ENCODE measurements at regions not wholly inside any gene's neighbourhood (a gene's known extent, or its start where the extent isn't known, plus 50 kb on each side); places are given as distances from the start of the nearest gene placed in this dataset.

DNA sequence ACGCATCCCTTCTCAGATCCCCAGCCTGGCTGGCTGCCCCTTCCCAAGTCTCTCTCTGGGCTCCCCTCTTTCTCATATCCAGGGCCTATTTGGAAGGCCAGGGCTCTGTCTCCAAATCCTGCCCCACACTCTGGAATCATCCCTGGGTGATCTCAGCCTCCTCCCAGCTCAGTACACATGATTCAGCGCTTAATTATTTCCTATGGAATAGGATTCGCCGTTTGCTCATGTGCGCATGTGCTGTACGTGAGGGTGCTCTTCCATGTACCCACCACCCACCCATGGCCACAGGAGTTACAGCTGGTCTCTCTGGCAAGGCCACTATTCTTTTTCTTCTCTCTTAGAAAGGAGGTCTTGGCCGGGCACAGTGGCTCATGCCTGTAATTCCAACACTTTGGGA, 81.7 kb upstream of the FOXP4 start:
- WGBS, 2 donors = 93 to 98% methylated on average over 7 of the region's 7 CpGs
- no peak for DNase-seq (ENCODE audit: low spot score in 2 of 2)
- TF ChIP-seq POLR2A (IDR thresholded peaks at IDR 0.05) (no peak), CTCF (IDR thresholded peaks at IDR 0.05) (no peak)
- no peak overlapping the region for H3K4me3 ChIP-seq (ENCODE audit: low read depth, poor library complexity, severe bottlenecking)
- intact Hi-C loops (cut with DNase I; ENCODE audit: low total_unique reads) = no loop called here

GRCh38 chr6:41466437-41466990, 79.7 kb upstream of the FOXP4 start:
- intact Hi-C loops (cut with DNase I; ENCODE audit: low total_unique reads) = no loop called here
- TF ChIP-seq CTCF (IDR thresholded peaks at IDR 0.05) = no peak
- TF ChIP-seq POLR2A (IDR thresholded peaks at IDR 0.05) = no peak
- 41 to 53% methylated on average over 2 of the region's 2 CpGs for WGBS, 2 donors
- no peak overlapping the region for H3K4me3 ChIP-seq (ENCODE audit: low read depth, poor library complexity, severe bottlenecking)
- DNase-seq (ENCODE audit: low spot score in 2 of 2) = no peak

DNA sequence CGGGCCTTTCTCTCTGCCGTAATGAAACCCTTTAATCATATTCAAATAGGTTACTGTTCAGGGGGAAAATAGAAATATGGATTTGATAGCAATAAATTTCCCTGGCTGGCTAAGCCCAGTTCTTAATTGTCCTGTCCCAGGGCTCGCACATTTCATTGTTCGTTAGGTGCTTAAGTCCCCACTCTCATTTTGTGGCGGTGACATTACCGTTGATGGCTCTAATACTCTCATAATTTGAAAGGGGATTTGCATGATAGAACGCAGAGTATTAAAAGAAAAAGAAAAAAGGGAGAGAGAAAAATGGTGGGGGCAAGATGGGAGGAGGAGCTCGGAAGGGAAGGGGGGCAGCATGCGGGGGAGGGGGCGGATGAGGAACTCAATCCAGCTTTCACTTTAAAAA, 79.1 kb upstream of the FOXP4 start:
- TF ChIP-seq POLR2A (IDR thresholded peaks at IDR 0.05) (no peak), CTCF (IDR thresholded peaks at IDR 0.05) (no peak)
- no peak overlapping the region for H3K4me3 ChIP-seq (ENCODE audit: low read depth, poor library complexity, severe bottlenecking)
- intact Hi-C loops (cut with DNase I; ENCODE audit: low total_unique reads) = no loop called here
- no peak for DNase-seq (ENCODE audit: low spot score in 2 of 2)
- WGBS, 2 donors = 68 to 73% methylated on average over 10 of the region's 10 CpGs

- no peak for TF ChIP-seq POLR2A (IDR thresholded peaks at IDR 0.05)
- no peak overlapping the region for H3K4me3 ChIP-seq (ENCODE audit: low read depth, poor library complexity, severe bottlenecking)
- intact Hi-C loops (cut with DNase I; ENCODE audit: low total_unique reads) = no loop called here
- DNase-seq (ENCODE audit: low spot score in 2 of 2) = no peak
- 79 to 87% methylated on average over 16 of the region's 16 CpGs for WGBS, 2 donors
Measured at GRCh38 chr6:41467627-41468404, 78.4 kb upstream of the FOXP4 start.

DNA sequence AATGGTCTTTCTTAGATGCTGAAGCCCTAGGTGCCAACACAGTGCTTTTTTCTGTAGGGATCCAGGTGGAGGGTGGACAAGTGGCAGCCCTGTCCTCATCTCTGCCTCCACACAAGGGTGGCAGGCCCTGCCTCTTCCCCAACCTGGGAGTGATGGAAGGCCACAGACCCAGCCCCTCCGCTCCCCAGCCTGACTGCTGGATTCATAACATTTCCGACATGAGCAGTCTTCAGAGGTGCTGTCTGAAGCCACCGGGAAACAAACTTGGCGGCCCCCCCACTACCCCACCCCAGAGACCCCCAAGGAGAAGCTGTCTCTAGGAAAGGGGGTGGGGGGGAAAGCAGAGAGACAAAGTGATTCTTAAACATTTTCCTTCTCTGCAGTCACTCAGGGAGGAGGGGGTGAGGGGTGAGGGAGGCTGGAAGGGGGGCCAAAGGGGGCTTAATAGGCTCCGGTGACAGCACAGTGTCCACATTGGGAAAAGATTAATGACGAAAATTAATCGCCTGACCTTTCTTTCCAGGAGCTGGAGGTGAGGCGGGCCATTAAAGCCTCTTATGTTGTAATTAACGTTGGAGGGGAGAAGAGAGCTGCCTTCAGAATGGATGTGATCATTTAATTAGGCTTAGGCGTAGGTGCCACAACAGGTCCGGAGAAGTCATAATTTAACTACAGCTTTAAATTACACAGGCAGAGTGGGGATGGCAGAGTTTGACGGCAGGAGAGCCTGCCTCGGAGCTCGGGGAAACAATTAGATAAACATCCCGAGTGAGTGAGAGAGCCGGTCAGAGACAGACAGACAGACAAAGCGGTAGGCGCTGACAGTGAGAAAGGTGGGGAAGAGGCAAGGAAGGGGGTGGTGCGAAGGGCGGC, 76.8 kb upstream of the FOXP4 start:
- intact Hi-C loops (cut with DNase I; ENCODE audit: low total_unique reads) = no loop called here
- DNase-seq (ENCODE audit: low spot score in 2 of 2) = no peak
- H3K4me3 ChIP-seq (ENCODE audit: low read depth, poor library complexity, severe bottlenecking) = no peak overlapping the region
- TF ChIP-seq POLR2A (IDR thresholded peaks at IDR 0.05) (no peak), CTCF (IDR thresholded peaks at IDR 0.05) (no peak)
- 46 to 57% methylated on average over 20 of the region's 20 CpGs for WGBS, 2 donors

DNA sequence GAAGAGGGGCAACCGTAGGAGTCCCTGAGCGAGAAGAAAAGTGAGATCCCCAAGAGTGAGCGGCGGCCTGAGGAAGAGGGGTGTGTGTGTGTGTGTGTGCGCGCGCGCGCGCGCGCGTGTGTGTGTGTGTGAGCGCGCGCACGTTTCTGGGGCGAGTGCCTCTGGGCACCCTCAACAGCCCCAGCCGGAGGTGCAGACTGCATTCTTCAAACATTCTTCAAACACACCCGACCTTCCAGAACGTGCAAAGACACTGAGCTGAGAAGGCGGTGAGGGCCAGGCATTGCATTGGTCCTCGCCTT, 76.2 kb upstream of the FOXP4 start:
- intact Hi-C loops (cut with DNase I; ENCODE audit: low total_unique reads) = no loop called here
- WGBS, 2 donors = 3 to 17% methylated on average over 22 to 23 of the region's 23 CpGs
- TF ChIP-seq CTCF (IDR thresholded peaks at IDR 0.05) = no peak
- no peak for TF ChIP-seq POLR2A (IDR thresholded peaks at IDR 0.05)
- DNase-seq (ENCODE audit: low spot score in 2 of 2) = no peak
- no peak overlapping the region for H3K4me3 ChIP-seq (ENCODE audit: low read depth, poor library complexity, severe bottlenecking)
